ENCODE measurements at regions not wholly inside any gene's neighbourhood (a gene's known extent, or its start where the extent isn't known, plus 50 kb on each side); places are given as distances from the start of the nearest gene placed in this dataset.

DNA sequence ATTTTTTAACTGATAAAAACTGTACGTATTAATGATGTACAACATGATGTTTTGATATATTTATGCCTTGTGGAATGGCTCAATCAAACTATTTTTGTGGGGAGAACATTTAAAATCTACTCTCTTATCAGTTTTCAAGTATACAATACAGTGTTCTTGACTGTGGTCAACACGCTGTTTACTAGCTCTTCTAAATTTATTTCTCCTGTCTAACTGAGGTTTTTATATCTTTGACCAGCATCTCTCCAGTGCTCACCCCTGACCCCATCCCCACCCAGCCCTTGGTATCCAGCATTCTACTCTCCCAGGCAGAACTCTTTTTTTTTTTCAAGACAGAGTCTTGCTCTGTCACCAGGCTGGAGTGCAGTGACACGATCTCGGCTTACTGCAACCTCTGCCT lies 169.6 kb upstream of the SNX2 start:
- Histone ChIP-seq H3K27me3 (ENCODE audit: control insufficient read depth, extremely low read depth, insufficient read depth, low read length) (no peaks in the 10 kb centered on the region), H4K20me1 (ENCODE audit: control insufficient read depth, extremely low read depth, insufficient read depth, low read length) (no peaks in the 10 kb centered on the region), H3K79me2 (ENCODE audit: control insufficient read depth, insufficient read depth, low read length) (no peaks in the 10 kb centered on the region), H3K9ac (ENCODE audit: control insufficient read depth, extremely low read depth, insufficient read depth, low read length) (no peak overlapping the region), H2AFZ (ENCODE audit: control insufficient read depth, low read length) (no peak overlapping the region), H3K27ac (ENCODE audit: control insufficient read depth, insufficient read depth, low read length) (no peak overlapping the region), H3K4me1 (ENCODE audit: control insufficient read depth, extremely low read depth, insufficient read depth, low read length) (no peaks in the 10 kb centered on the region), H3K4me2 (ENCODE audit: control insufficient read depth, extremely low read depth, insufficient read depth, low read depth, low read length) (no peak overlapping the region), H3K9me1 (ENCODE audit: control insufficient read depth, extremely low read depth, insufficient read depth, low read length) (no peaks in the 10 kb centered on the region), H3K36me3 (ENCODE audit: control insufficient read depth in 2 of 2, extremely low read depth in 1 of 2, insufficient read depth in 2 of 2, low read length in 2 of 2) (no peaks in the 10 kb centered on the region), H3K9me3 (ENCODE audit: control insufficient read depth, low read depth, low read length) (no peaks in the 10 kb centered on the region), H3K4me3 (ENCODE audit: control insufficient read depth in 2 of 3, extremely low read depth in 1 of 3, insufficient read depth in 2 of 3, low read depth in 1 of 3, low read length in 3 of 3) (no peak overlapping the region)
- FAIRE-seq (no peak), DNase-seq (ENCODE audit: low read depth, low spot score) (no peak)
- TF ChIP-seq, protein P1, sequence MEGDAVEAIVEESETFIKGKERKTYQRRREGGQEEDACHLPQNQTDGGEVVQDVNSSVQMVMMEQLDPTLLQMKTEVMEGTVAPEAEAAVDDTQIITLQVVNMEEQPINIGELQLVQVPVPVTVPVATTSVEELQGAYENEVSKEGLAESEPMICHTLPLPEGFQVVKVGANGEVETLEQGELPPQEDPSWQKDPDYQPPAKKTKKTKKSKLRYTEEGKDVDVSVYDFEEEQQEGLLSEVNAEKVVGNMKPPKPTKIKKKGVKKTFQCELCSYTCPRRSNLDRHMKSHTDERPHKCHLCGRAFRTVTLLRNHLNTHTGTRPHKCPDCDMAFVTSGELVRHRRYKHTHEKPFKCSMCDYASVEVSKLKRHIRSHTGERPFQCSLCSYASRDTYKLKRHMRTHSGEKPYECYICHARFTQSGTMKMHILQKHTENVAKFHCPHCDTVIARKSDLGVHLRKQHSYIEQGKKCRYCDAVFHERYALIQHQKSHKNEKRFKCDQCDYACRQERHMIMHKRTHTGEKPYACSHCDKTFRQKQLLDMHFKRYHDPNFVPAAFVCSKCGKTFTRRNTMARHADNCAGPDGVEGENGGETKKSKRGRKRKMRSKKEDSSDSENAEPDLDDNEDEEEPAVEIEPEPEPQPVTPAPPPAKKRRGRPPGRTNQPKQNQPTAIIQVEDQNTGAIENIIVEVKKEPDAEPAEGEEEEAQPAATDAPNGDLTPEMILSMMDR (optimal IDR thresholded peaks at IDR 0.05 in 1 of 3, IDR thresholded peaks at IDR 0.05 in 1 of 3, conservative IDR thresholded peaks at IDR 0.05 in 1 of 3; ENCODE audit: extremely low read depth in 1 of 3, insufficient read depth in 2 of 3, low read length in 3 of 3) = no peak
- no peak for TF ChIP-seq EZH2 (IDR thresholded peaks at IDR 0.05; ENCODE audit: low read length)
- dilution Hi-C loops (cut with MboI; ENCODE audit: extremely low pct_ligation_motif_present, low sequenced_read_pairs) = no loop called here

DNA sequence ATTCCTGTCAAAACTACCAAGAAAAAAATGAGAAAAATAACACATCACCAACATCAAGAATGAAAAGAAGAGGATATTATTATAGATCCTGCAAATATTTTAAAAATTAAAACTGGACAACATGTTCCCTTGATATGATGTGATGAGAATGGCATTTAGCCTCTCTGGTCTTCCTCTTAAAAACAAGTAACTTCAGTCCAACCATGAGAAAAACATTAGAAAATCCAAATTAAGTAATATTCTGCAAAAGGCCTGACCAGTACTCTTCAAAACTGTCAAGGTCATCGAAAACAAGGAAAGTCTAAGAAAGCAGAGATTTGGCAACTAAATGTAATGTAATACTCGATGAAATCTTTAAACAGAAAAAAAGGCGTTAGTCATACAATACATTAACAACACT lies 167.1 kb upstream of the SNX2 start:
- H3K9me1 ChIP-seq (ENCODE audit: control insufficient read depth, extremely low read depth, insufficient read depth, low read length) = no peaks in the 10 kb centered on the region
- H3K79me2 ChIP-seq (ENCODE audit: control insufficient read depth, insufficient read depth, low read length) = no peaks in the 10 kb centered on the region
- no peaks in the 10 kb centered on the region for H3K36me3 ChIP-seq (ENCODE audit: control insufficient read depth in 2 of 2, extremely low read depth in 1 of 2, insufficient read depth in 2 of 2, low read length in 2 of 2)
- H3K9me3 ChIP-seq (ENCODE audit: control insufficient read depth, low read depth, low read length) = no peaks in the 10 kb centered on the region
- dilution Hi-C loops (cut with MboI; ENCODE audit: extremely low pct_ligation_motif_present, low sequenced_read_pairs) = no loop called here
- FAIRE-seq (no peak), DNase-seq (ENCODE audit: low read depth, low spot score) (no peak)
- no peak for TF ChIP-seq EZH2 (IDR thresholded peaks at IDR 0.05; ENCODE audit: low read length)
- TF ChIP-seq, protein P1 (optimal IDR thresholded peaks at IDR 0.05 in 1 of 3, IDR thresholded peaks at IDR 0.05 in 1 of 3, conservative IDR thresholded peaks at IDR 0.05 in 1 of 3; ENCODE audit: extremely low read depth in 1 of 3, insufficient read depth in 2 of 3, low read length in 3 of 3) = no peak
- H2AFZ ChIP-seq (ENCODE audit: control insufficient read depth, low read length) = no peak overlapping the region
- no peak overlapping the region for H3K9ac ChIP-seq (ENCODE audit: control insufficient read depth, extremely low read depth, insufficient read depth, low read length)
- H3K27ac ChIP-seq (ENCODE audit: control insufficient read depth, insufficient read depth, low read length) = no peak overlapping the region
- no peak overlapping the region for H3K4me3 ChIP-seq (ENCODE audit: control insufficient read depth in 2 of 3, extremely low read depth in 1 of 3, insufficient read depth in 2 of 3, low read depth in 1 of 3, low read length in 3 of 3)
- no peaks in the 10 kb centered on the region for H3K4me1 ChIP-seq (ENCODE audit: control insufficient read depth, extremely low read depth, insufficient read depth, low read length)
- no peaks in the 10 kb centered on the region for H4K20me1 ChIP-seq (ENCODE audit: control insufficient read depth, extremely low read depth, insufficient read depth, low read length)
- no peaks in the 10 kb centered on the region for H3K27me3 ChIP-seq (ENCODE audit: control insufficient read depth, extremely low read depth, insufficient read depth, low read length)
- no peak overlapping the region for H3K4me2 ChIP-seq (ENCODE audit: control insufficient read depth, extremely low read depth, insufficient read depth, low read depth, low read length)
